ENCODE measurements at regions not wholly inside any gene's neighbourhood (a gene's known extent, or its start where the extent isn't known, plus 50 kb on each side); places are given as distances from the start of the nearest gene placed in this dataset.
"Not testable (repeated sequence)": the region's sequence is repeated elsewhere in the genome, so short reads cannot be mapped to it uniquely, and the experiment has no call there.

GRCh38 chr12:100046202-100046601 is 61.5 kb upstream of the ANKS1B start:
- TF ChIP-seq CTCF (IDR thresholded peaks at IDR 0.05; ENCODE audit: control extremely low read depth in 1 of 3, insufficient read depth in 1 of 3, low read depth in 1 of 3, low read length in 3 of 3); JUND (IDR thresholded peaks at IDR 0.05; ENCODE audit: low read length); CHD2 (IDR thresholded peaks at IDR 0.05; ENCODE audit: low read length); TEAD4 (IDR thresholded peaks at IDR 0.05; ENCODE audit: low read depth, low read length); CREB1 (IDR thresholded peaks at IDR 0.05); JUN (IDR thresholded peaks at IDR 0.05; ENCODE audit: low read depth, low read length); POLR2A (IDR thresholded peaks at IDR 0.05; ENCODE audit: control extremely low read depth in 1 of 2, low read depth in 2 of 2, low read length in 2 of 2); RFX5 (IDR thresholded peaks at IDR 0.05; ENCODE audit: borderline replicate concordance, low read depth, low read length); SUZ12 (IDR thresholded peaks at IDR 0.05; ENCODE audit: low read length); NRF1 (IDR thresholded peaks at IDR 0.05; ENCODE audit: low read depth, low read length); POLR2AphosphoS5 (IDR thresholded peaks at IDR 0.05; ENCODE audit: low read depth, low read length); EGR1 (IDR thresholded peaks at IDR 0.05; ENCODE audit: borderline replicate concordance, low read depth, low read length); HDAC6 (IDR thresholded peaks at IDR 0.05; ENCODE audit: low read depth, low read length): not testable (repeated sequence)
